ENCODE measurements at regions not wholly inside any gene's neighbourhood (a gene's known extent, or its start where the extent isn't known, plus 50 kb on each side); places are given as distances from the start of the nearest gene placed in this dataset.

DNA sequence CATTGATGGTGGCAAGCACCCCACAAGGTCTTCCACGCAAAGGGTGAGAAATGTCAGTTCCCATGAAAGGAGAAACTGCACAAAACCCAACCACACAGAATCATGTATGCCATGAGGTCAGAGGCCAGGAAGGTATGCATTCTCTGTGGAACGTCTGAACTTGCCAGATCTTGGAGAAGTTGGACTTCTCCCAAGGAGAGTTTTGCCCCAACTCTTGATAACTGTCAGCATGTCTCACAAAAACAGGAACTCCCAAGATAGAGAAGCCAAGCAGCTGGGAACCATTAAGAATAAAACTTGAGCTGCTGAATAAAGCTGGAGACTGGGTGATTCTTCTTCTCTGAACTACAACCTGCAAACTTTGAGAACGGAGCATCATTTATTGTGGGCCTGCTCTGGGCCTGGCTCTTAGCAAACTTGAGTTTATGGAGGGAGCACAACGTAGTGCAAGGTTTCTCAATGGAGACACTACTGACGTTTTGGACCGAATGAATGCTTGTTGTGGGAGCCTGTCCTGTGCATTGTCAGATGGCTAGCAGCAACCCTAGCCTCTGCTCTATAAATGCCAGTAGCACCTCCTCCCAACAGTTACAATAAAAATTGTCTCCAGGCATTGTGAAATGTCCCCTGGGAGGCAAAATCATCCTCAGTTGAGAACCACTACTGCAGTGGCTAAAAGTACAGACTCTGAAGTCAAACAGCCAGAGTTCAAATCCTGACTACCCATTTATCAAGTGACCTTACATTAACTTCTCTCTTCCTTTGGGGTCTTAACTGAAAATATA, 193.5 kb downstream of the ACTL7B start:
- H3K4me3 ChIP-seq (ENCODE audit: low read depth, low read length), result no peak overlapping the region

DNA sequence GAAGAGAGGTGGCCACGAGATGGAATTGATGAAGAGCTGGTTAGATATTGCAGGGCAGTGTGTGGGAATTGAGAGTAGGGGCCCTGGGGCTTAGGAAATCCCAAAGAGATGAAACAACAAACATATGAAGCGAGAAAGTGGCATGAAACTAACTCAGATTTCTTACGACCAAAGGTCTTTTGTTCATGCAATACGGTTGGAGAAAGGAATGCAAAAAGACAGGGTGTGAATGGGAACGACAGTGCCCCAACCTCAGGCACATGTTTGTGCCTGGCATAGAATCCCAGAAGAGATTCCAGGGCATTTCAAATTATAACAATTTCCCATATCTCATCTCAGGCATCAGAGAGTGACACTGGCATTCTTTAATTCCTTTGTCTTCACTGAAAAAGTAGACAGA, 199.2 kb downstream of the ACTL7B start:
- TF ChIP-seq, protein P1, sequence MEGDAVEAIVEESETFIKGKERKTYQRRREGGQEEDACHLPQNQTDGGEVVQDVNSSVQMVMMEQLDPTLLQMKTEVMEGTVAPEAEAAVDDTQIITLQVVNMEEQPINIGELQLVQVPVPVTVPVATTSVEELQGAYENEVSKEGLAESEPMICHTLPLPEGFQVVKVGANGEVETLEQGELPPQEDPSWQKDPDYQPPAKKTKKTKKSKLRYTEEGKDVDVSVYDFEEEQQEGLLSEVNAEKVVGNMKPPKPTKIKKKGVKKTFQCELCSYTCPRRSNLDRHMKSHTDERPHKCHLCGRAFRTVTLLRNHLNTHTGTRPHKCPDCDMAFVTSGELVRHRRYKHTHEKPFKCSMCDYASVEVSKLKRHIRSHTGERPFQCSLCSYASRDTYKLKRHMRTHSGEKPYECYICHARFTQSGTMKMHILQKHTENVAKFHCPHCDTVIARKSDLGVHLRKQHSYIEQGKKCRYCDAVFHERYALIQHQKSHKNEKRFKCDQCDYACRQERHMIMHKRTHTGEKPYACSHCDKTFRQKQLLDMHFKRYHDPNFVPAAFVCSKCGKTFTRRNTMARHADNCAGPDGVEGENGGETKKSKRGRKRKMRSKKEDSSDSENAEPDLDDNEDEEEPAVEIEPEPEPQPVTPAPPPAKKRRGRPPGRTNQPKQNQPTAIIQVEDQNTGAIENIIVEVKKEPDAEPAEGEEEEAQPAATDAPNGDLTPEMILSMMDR (IDR thresholded peaks at IDR 0.05; ENCODE audit: borderline replicate concordance, insufficient read depth, low read depth, low read length), result no peak
- H3K4me3 ChIP-seq (ENCODE audit: low read depth, low read length), result no peak overlapping the region

More for the DNA sequence above, 193.5 kb downstream of the ACTL7B start:
- TF ChIP-seq, protein P1 (IDR thresholded peaks at IDR 0.05; ENCODE audit: borderline replicate concordance, insufficient read depth, low read depth, low read length), result no peak

DNA sequence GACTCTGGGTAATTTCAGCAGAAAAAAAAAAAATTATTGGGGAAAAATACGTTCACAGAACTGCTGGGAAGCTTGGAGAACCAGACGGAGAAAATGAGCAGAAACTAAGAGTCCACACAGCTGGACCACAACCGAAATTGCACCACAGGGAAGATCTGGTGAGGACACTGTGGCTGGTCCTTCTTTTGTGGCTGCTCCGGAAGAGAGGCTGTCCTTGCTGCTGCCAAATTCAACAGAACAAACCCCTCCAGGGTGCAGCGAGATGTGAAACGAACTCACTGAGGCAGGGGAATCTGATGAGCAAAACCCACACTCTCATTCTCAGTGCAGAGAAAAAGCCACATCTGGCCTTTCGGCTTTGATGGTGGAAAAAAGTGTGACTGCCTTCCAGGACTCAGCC, 200.0 kb downstream of the ACTL7B start:
- H3K4me3 ChIP-seq (ENCODE audit: low read depth, low read length), result no peak overlapping the region
- TF ChIP-seq, protein P1 (IDR thresholded peaks at IDR 0.05; ENCODE audit: borderline replicate concordance, insufficient read depth, low read depth, low read length), result no peak

DNA sequence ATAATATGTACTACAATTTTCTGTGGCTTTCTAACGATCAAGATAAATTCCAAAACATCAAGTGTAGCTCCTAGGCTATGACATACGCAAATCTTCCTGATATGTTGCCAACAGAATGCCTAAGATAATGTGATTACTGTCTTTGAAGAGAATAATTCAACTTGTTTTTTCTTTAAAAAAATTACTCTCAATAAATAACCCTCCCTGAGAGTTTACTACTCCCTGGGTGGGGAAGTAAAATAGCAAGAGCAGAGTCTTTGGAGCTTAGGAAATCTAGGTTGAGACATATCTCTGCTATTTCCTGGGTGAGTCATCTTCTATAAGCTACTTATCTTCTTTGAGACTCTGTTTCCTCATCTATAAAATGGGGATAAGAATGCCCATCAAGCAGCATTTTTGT, 201.2 kb downstream of the ACTL7B start:
- no peak overlapping the region for H3K4me3 ChIP-seq (ENCODE audit: low read depth, low read length)
- TF ChIP-seq, protein P1 (IDR thresholded peaks at IDR 0.05; ENCODE audit: borderline replicate concordance, insufficient read depth, low read depth, low read length), result no peak

DNA sequence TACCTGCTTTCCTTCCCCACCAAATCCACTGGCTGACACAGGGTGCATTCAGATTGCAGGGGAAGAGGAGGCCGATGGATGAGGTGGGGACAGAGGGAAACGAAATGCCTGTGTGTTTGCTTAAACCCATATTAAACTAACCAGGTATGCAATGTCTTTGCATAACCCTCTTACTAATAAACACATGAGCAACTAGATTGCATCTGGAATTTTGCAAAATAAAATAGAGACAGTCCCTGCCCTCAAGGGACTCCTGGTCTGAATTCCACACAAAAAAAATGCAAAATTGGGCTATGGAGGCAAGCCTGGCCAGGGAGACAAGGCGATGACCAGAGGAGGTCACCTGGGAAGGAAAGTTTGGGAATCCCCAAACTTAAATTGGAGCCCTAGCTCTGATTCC, 202.9 kb downstream of the ACTL7B start:
- H3K4me3 ChIP-seq (ENCODE audit: low read depth, low read length), result no peak overlapping the region
- TF ChIP-seq, protein P1 (IDR thresholded peaks at IDR 0.05; ENCODE audit: borderline replicate concordance, insufficient read depth, low read depth, low read length), result no peak

DNA sequence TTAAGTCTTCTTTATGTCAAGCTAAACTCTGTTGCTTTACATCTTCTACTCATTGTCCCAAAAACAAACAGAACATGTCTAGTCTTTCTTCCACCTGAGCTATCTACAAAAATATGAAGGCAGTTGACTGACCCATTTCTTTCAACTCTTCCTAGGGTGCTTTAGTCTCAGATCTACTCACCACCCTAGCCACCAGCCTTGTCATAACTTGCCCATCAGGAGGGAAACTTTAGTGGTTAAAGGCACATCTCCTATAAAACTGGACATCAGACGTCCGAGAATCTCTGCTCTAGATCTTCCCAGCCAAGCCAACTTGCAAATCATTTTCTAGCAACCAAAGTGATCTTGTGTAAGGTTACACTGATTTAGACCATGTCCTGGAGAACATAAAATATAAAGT, 205.0 kb downstream of the ACTL7B start:
- no peak overlapping the region for H3K4me3 ChIP-seq (ENCODE audit: low read depth, low read length)
- TF ChIP-seq, protein P1 (IDR thresholded peaks at IDR 0.05; ENCODE audit: borderline replicate concordance, insufficient read depth, low read depth, low read length), result no peak

DNA sequence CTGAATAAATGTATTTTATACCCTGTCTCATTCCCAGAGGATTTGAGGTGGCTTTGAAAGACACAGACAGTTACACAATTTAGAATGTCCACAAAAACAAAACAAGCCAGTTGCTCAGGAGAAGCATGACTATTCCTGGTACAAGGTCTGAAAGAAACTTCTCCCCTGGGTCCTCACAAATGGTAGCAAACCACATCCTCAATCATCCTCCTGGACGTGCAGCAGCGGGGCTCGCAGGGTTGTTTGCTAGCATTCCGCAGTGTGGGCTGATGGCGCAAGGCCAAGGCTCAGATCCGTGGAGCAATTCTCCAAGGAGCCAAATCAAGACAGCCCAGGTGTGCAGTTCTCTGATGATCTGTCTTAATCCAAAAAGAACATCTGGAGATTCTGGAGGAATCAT, 210.3 kb downstream of the ACTL7B start:
- H3K4me3 ChIP-seq (ENCODE audit: low read depth, low read length), result no peak overlapping the region
- TF ChIP-seq, protein P1 (IDR thresholded peaks at IDR 0.05; ENCODE audit: borderline replicate concordance, insufficient read depth, low read depth, low read length), result no peak

All from GM12875 (cell line).